GM18858 (cell line): ENCODE measurements at regions not wholly inside any gene's neighbourhood (a gene's known extent, or its start where the extent isn't known, plus 50 kb on each side); places are given as distances from the start of the nearest gene placed in this dataset.

Source experiments
- ATAC-seq: cut with Tn5 transposase; IDR thresholded peaks from one replicate; pipeline ENCODE4 v1.9.1; 2021; ENCODE audit not compliant: unreplicated experiment

- no peak for ATAC-seq
Measured at GRCh38 chr2:62447411-62447810, 58.6 kb downstream of the TMEM17 start.

GRCh38 chr2:62446491-62446890 is 59.5 kb downstream of the TMEM17 start:
- no peak for ATAC-seq

GRCh38 chr2:62443886-62444285 is 62.1 kb downstream of the TMEM17 start:
- no peak for ATAC-seq

- ATAC-seq, result no peak
Measured at GRCh38 chr2:62443471-62443870, 62.5 kb downstream of the TMEM17 start.

GRCh38 chr2:62441824-62442223 is 64.2 kb downstream of the TMEM17 start:
- ATAC-seq, result no peak

- no peak for ATAC-seq
Measured at GRCh38 chr2:62441421-62441820, 64.6 kb downstream of the TMEM17 start.

- ATAC-seq, result no peak
Measured at GRCh38 chr2:62440281-62440946, 65.6 kb downstream of the TMEM17 start.

- ATAC-seq, result no peak
Measured at GRCh38 chr2:62439425-62439824, 66.6 kb downstream of the TMEM17 start.

GRCh38 chr2:62437785-62438184 is 68.2 kb downstream of the TMEM17 start:
- ATAC-seq, result no peak

GRCh38 chr2:62435720-62436119 is 70.3 kb downstream of the TMEM17 start:
- ATAC-seq, result peak; percentile 83

GRCh38 chr2:62432407-62432806 is 73.6 kb downstream of the TMEM17 start:
- ATAC-seq, result no peak

- ATAC-seq, result no peak
Measured at GRCh38 chr2:62431512-62431911, 74.5 kb downstream of the TMEM17 start.

- ATAC-seq, result no peak
Measured at GRCh38 chr2:62430146-62430545, 75.8 kb downstream of the TMEM17 start.

- no peak for ATAC-seq
Measured at GRCh38 chr2:62427146-62427545, 78.8 kb downstream of the TMEM17 start.

GRCh38 chr2:62426154-62426912 is 79.7 kb downstream of the TMEM17 start:
- no peak for ATAC-seq

GRCh38 chr2:62425684-62426083 is 80.3 kb downstream of the TMEM17 start:
- ATAC-seq, result no peak

- ATAC-seq, result no peak
Measured at GRCh38 chr2:62424899-62425298, 81.1 kb downstream of the TMEM17 start.

GRCh38 chr2:62423883-62424458 is 82.0 kb downstream of the TMEM17 start:
- ATAC-seq, result no peak

GRCh38 chr2:62423235-62423634 is 82.8 kb downstream of the TMEM17 start:
- ATAC-seq, result no peak

- no peak for ATAC-seq
Measured at GRCh38 chr2:62415518-62415917, 90.5 kb downstream of the TMEM17 start.

- ATAC-seq, result peak; percentile 77
Measured at GRCh38 chr2:62415019-62415431, 91.0 kb downstream of the TMEM17 start.

- ATAC-seq, result no peak
Measured at GRCh38 chr2:62413116-62413663, 92.8 kb downstream of the TMEM17 start.
